ENCODE measurements at regions not wholly inside any gene's neighbourhood (a gene's known extent, or its start where the extent isn't known, plus 50 kb on each side); places are given as distances from the start of the nearest gene placed in this dataset.

DNA sequence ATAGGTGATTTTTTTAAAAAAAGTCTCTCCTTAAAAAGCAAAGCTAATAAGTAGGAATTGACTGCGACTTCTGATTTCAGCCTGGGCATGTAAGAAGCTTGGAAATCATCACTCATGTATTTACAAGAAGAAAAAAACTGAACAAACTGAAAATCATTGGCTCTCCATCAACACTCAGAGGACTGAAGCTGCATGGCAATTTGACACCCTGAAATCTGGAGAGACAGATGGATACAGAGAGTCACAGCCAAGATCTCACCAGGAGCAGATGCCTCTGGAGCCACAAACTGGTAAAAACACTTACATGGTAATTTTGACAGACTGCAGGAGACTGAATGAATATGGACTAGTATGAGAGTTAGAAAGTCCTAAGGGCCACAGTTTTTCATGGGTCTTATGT is 191.2 kb upstream of the TCF21 start:
- Histone ChIP-seq H3K4me1 (replicated peaks) (no peaks in the 10 kb centered on the region), H3K4me3 (no peak overlapping the region), H3K36me3 (no peaks in the 10 kb centered on the region), H3K9me3 (no peaks in the 10 kb centered on the region), H3K27ac (no peak overlapping the region), H3K27me3 (replicated peaks; ENCODE audit: insufficient read depth) (no peaks in the 10 kb centered on the region)
- TF ChIP-seq POLR2A (IDR thresholded peaks at IDR 0.05): no peak
- TF ChIP-seq, protein P1, sequence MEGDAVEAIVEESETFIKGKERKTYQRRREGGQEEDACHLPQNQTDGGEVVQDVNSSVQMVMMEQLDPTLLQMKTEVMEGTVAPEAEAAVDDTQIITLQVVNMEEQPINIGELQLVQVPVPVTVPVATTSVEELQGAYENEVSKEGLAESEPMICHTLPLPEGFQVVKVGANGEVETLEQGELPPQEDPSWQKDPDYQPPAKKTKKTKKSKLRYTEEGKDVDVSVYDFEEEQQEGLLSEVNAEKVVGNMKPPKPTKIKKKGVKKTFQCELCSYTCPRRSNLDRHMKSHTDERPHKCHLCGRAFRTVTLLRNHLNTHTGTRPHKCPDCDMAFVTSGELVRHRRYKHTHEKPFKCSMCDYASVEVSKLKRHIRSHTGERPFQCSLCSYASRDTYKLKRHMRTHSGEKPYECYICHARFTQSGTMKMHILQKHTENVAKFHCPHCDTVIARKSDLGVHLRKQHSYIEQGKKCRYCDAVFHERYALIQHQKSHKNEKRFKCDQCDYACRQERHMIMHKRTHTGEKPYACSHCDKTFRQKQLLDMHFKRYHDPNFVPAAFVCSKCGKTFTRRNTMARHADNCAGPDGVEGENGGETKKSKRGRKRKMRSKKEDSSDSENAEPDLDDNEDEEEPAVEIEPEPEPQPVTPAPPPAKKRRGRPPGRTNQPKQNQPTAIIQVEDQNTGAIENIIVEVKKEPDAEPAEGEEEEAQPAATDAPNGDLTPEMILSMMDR (IDR thresholded peaks at IDR 0.05): no peak
- TF ChIP-seq POLR2AphosphoS5 (IDR thresholded peaks at IDR 0.05): no peak
- intact Hi-C loops (cut with DNase I): no loop called here
- DNase-seq (ENCODE audit: low spot score): no peak
- WGBS: 23% methylated on average over 1 of the region's 1 CpG

DNA sequence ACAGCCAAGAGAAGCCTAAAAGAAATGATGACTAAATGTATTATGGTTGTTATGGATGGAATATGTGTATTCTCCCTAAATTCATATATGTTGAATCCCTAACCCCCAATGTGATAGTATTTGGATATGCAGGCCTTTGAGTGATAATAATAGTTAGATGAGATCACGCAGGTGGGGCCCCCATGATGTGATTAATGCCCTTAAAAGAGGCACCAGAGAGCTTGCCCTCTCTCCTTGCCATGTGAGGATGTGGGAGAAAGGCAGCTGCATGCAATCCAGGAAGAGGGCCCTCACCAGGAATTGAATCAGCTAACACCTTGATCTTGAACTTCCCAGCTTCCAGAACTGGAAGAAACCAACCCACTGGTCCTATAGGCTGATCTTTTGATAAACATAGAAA is 190.6 kb upstream of the TCF21 start:
- no peak for DNase-seq (ENCODE audit: low spot score)
- intact Hi-C loops (cut with DNase I): no loop called here
- TF ChIP-seq, protein P1 (IDR thresholded peaks at IDR 0.05): no peak
- TF ChIP-seq POLR2AphosphoS5 (IDR thresholded peaks at IDR 0.05) (no peak), POLR2A (IDR thresholded peaks at IDR 0.05) (no peak)
- H3K27ac ChIP-seq: no peak overlapping the region
- WGBS: 100% methylated on average over 1 of the region's 1 CpG
- H3K9me3 ChIP-seq: no peaks in the 10 kb centered on the region
- no peaks in the 10 kb centered on the region for H3K4me1 ChIP-seq (replicated peaks)
- H3K36me3 ChIP-seq: no peaks in the 10 kb centered on the region
- no peaks in the 10 kb centered on the region for H3K27me3 ChIP-seq (replicated peaks; ENCODE audit: insufficient read depth)
- no peak overlapping the region for H3K4me3 ChIP-seq

DNA sequence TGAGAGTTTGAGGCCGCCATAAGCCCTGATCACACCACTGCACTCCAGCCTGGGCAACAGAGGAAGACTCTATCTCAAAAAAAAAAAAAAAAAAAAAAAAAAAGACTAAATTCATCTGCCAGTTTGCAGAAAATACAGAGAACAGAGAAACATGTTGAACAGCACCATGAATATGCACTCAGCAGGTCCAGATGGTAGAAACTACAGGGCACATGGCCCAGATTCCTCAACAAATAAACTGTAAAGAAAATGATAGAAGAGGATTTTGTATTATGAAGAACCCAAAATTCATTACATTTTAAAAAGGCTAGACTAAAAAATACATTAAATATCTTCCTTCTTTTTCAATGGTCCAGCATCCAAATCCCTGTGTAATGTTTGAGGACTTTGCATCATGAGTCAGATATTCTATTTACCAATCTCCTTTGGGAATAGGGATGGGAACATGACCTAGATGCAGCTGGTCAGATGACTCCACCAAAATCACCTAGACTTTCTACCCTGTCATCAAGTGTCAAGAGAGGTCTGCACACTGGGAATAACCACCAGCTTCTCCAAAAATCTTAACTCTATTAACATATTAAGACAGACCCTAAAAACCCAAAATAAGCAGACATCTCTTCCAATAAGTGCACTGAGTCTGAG is 189.1 kb upstream of the TCF21 start:
- H3K36me3 ChIP-seq: no peaks in the 10 kb centered on the region
- no peak overlapping the region for H3K4me3 ChIP-seq
- WGBS: 100% methylated on average over 1 of the region's 1 CpG
- no peaks in the 10 kb centered on the region for H3K27me3 ChIP-seq (replicated peaks; ENCODE audit: insufficient read depth)
- no peak overlapping the region for H3K27ac ChIP-seq
- intact Hi-C loops (cut with DNase I): no loop called here
- no peaks in the 10 kb centered on the region for H3K4me1 ChIP-seq (replicated peaks)
- H3K9me3 ChIP-seq: no peaks in the 10 kb centered on the region
- DNase-seq (ENCODE audit: low spot score): no peak
- no peak for TF ChIP-seq POLR2A (IDR thresholded peaks at IDR 0.05)
- TF ChIP-seq POLR2AphosphoS5 (IDR thresholded peaks at IDR 0.05): no peak

DNA sequence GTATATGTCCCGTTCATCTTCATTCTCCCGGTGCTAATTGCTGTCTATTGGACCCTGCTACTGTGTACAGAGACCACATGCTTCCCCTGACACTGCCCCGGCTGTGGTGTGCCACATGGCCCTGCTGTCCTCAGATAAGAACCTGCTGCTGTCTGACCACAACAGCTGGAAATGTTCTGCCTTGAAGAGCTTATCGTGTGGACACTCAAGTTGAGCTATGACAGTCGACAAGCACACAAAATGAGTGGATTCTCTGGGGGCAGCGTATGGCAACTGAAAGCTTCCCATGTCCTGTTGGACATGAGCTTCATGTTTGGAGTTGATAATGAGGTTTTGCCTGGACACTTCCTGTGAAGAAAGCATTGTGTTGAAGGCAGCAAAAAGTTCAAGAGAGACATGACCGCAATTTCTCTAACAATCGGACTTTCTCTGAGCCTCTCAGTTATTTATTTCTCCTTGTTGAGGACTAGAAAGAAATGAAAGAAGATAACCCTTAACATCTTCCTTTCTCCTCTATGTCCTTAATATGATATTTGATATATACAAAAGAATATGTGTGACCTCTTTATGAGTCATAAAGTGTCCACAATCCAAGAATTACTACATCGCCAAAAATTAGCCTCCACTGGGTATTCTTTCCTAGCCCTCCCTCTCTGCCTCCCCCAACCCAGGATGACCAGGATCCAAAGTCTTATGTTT is 187.1 kb upstream of the TCF21 start:
- H3K36me3 ChIP-seq: no peaks in the 10 kb centered on the region
- H3K4me3 ChIP-seq: no peak overlapping the region
- H3K27ac ChIP-seq: no peak overlapping the region
- no peaks in the 10 kb centered on the region for H3K27me3 ChIP-seq (replicated peaks; ENCODE audit: insufficient read depth)
- intact Hi-C loops (cut with DNase I): no loop called here
- no peak for DNase-seq (ENCODE audit: low spot score)
- no peaks in the 10 kb centered on the region for H3K9me3 ChIP-seq
- WGBS: 52% methylated on average over 9 of the region's 9 CpGs
- H3K4me1 ChIP-seq (replicated peaks): no peaks in the 10 kb centered on the region
- TF ChIP-seq POLR2A (IDR thresholded peaks at IDR 0.05) (no peak), POLR2AphosphoS5 (IDR thresholded peaks at IDR 0.05) (no peak)
- TF ChIP-seq, protein P1 (IDR thresholded peaks at IDR 0.05): no peak

DNA sequence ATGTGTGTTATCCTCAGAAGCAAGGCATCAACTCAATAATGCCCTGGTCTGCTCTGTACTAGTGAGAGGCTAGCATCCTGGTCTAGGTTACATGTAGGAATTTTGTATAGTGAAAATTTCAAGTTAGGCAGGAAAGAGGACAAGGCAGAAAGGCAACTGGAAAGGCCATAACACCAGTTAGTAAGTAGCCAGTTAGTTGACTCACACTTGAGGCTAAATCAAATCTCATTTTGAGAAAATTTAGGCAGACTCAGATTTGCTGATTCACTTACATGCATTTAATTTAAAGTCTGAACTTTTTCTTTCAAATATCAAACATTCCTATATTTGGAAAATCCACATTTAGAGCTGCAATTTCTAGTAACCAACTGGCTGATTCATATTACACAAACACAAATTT is 184.5 kb upstream of the TCF21 start:
- Histone ChIP-seq H3K27ac (no peak overlapping the region), H3K36me3 (no peaks in the 10 kb centered on the region), H3K4me1 (replicated peaks) (no peaks in the 10 kb centered on the region), H3K27me3 (replicated peaks; ENCODE audit: insufficient read depth) (no peaks in the 10 kb centered on the region), H3K4me3 (no peak overlapping the region), H3K9me3 (no peaks in the 10 kb centered on the region)
- intact Hi-C loops (cut with DNase I): no loop called here
- TF ChIP-seq POLR2A (IDR thresholded peaks at IDR 0.05): no peak
- TF ChIP-seq POLR2AphosphoS5 (IDR thresholded peaks at IDR 0.05): no peak
- TF ChIP-seq, protein P1 (IDR thresholded peaks at IDR 0.05): no peak
- no peak for DNase-seq (ENCODE audit: low spot score)
